Fibroblast of the aortic adventitia (primary cell): ENCODE measurements at regions not wholly inside any gene's neighbourhood (a gene's known extent, or its start where the extent isn't known, plus 50 kb on each side); places are given as distances from the start of the nearest gene placed in this dataset.
A peak's percentile ranks its signal among the peaks of the same experiment; 100 is the strongest.
"Not testable (repeated sequence)": the region's sequence is repeated elsewhere in the genome, so short reads cannot be mapped to it uniquely, and the experiment has no call there.

Source experiments
- DNase-seq: peaks from one replicate; pipeline ENCODE4 v3.0.0-alpha.2; 2010; ENCODE audit warnings: low read depth
- H3K4me3 ChIP-seq: 2 replicates; pipeline ENCODE4 v1.5.1; 2011; ENCODE audit warnings: low read depth, mild to moderate bottlenecking, control low read depth, low read length, moderate library complexity
- TF ChIP-seq, protein P1 (sequence below): IDR thresholded peaks from 2 replicates; pipeline ENCODE4 v1.5.1; 2011; ENCODE audit warnings: mild to moderate bottlenecking, low read length, control low read depth, inconsistent platforms; ENCODE audit not compliant: insufficient read depth

DNA sequence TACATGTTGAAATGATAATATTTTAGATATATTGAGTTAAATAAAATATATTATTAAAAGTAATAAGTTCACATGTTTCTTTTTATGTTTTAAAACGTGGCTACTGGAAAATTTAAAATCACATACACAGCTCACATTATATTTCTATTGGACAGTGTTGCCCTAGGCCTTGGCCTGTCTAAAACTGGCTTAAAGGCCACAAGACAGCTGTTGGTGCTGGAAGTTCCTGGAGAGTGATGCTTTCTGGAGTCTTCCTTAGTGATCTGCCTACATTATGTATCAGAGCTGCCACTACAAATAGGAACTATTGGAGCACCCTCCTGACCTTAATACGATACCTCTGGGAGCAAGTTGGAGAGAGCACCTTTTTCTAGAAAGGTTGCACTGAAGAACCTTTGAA, 254.1 kb upstream of the C2CD4B start:
- DNase-seq = no peak
- TF ChIP-seq, protein P1, sequence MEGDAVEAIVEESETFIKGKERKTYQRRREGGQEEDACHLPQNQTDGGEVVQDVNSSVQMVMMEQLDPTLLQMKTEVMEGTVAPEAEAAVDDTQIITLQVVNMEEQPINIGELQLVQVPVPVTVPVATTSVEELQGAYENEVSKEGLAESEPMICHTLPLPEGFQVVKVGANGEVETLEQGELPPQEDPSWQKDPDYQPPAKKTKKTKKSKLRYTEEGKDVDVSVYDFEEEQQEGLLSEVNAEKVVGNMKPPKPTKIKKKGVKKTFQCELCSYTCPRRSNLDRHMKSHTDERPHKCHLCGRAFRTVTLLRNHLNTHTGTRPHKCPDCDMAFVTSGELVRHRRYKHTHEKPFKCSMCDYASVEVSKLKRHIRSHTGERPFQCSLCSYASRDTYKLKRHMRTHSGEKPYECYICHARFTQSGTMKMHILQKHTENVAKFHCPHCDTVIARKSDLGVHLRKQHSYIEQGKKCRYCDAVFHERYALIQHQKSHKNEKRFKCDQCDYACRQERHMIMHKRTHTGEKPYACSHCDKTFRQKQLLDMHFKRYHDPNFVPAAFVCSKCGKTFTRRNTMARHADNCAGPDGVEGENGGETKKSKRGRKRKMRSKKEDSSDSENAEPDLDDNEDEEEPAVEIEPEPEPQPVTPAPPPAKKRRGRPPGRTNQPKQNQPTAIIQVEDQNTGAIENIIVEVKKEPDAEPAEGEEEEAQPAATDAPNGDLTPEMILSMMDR = no peak
- no peak overlapping the region for H3K4me3 ChIP-seq

DNA sequence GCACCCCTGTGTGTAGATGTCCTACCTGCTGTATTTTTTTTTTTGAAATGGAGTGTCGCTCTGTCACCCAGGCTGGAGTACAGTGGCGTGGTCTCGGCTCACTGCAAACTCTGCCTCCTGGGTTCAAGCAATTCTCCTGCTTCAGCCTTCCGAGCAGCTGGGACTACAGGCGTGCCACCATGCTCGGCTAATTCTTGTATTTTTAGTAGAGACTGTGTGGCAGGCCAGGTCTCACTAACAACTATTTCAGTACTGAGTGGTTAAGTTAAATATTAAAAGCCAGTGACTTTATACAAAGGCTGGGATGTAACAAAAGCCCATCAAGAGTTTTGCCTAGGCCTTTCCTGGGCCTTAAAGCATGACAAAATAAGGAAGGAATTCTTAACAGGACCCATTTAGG, 255.3 kb upstream of the C2CD4B start:
- H3K4me3 ChIP-seq, DNase-seq: not testable (repeated sequence)

DNA sequence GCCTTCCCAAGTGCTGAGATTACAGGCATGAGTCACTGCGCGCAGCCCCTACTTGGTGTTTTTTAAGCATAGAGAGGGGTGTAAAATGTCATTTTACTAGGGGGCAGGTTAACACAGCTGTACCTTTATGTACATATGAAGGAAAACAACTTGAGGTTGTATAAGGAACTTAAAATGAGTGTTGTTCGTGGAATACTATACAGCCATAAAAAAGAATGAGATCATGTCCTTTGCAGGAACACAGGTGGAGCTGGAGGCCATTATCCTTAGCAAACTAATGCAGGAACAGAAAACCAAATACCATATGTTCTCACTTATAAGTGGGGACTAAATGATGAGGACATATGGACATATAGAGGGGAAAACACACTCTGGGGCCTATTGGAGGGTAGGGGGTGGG, 256.2 kb upstream of the C2CD4B start:
- DNase-seq = no peak
- TF ChIP-seq, protein P1 = no peak
- no peak overlapping the region for H3K4me3 ChIP-seq

DNA sequence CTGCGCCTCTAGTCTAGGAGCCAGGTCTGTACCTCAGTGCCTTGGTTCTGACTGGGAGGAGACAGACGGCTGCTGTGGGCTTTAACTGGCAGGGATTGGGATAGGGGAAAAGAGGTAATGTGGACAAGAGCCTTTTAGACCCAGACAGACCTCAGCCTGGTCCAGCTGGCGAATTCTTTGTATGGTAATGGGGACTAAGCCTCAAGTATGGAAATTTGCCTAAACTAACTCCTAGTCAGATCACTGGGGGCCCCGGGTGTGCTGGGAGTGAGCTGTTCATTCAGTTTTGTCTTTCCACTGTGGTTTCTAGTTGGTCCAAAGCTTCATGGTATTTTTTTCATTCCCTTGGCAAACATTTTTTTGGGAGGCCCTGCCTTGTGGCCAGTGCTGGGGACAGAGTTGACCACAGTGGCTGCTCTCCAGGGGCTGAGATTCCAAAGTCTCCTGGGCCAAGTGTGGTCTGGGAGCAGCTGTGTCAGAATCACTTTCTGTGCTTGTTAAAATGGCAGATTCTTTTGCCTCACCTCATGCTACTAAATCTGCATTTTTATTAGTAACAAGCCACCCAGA, 261.4 kb upstream of the C2CD4B start:
- TF ChIP-seq, protein P1 = no peak
- H3K4me3 ChIP-seq = no peak overlapping the region
- peak; percentile 25 for DNase-seq

DNA sequence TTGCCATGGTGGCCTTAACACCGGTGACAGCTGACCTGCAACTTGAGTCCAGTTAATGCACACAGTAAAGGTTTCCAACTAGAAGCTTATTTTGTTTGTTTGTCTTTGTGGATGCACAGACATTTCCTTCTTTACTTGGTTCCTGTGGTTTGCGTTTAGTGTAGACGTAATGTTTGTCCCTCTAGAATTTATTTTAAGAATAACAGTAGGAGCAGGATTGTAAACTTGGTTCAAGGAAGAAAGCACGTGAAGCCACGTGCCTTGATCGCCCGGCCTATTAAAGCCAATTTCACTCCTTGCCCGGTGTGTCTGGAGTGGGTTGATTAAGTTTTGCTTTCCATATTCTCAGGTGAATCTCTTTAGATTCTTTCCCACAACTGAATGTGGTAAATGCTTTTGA, 263.2 kb upstream of the C2CD4B start:
- DNase-seq = no peak
- no peak overlapping the region for H3K4me3 ChIP-seq

DNA sequence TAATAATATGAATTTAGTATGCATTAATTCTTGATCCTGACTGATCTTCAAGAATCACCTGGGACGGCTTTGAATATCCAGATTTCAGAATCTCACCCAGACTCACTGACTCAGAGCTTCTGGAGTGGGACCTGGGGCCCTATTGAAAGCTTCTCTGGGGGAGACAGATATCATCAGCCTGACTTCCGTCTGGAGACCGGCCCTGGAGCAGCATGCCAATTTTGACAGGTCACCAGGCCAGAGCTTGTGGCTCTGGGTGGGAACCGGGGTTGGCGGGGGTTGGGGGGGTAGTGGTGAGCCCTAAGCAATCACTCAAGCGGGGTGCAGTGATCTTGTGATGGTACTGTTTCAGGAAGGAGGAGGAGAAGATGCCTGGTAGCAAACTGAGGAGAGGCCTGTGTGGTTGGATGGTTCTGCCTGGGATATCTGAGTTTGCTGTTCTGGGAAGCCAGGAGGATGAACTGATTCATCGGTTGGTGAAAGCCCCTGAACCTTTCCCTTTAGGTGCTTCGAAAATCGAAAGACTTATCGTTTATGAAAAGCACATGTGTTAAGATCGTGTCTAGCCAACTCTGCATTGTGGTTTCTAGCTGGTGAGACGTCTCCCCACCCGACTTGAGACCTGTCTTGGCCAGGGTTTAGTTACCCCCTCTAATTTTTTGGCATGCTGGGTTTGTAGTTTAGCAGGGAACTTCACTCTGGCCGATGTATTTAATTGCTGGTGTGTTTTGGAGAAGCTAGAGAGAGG, 263.9 kb upstream of the C2CD4B start:
- no peak overlapping the region for H3K4me3 ChIP-seq
- TF ChIP-seq, protein P1 = no peak
- DNase-seq = no peak

More for the DNA sequence above, 263.2 kb upstream of the C2CD4B start:
- TF ChIP-seq, protein P1 = no peak

DNA sequence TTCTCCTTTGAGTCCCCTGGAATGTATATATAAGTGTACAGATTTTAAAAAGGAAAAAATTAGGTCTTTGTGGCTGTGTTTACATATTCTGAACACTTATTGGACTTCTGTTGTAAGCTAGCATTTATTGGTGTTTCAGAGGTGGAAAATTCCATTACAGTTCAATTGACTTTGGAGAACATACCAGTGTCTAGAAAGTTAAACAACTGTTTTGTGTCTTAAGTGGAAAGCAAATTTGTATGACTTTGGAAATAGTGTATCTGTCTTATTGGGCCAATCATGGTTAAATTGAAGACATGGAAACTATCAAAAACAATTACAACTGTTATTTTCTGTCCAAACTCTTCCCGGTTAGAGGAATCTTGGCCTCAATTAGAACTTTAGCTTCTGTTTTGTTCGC, 265.0 kb upstream of the C2CD4B start:
- TF ChIP-seq, protein P1 = no peak
- H3K4me3 ChIP-seq = no peak overlapping the region
- no peak for DNase-seq
